SK-N-SH treated with all-trans-retinoic acid at 6 μM for 48 hours (cell line): ENCODE measurements at regions not wholly inside any gene's neighbourhood (a gene's known extent, or its start where the extent isn't known, plus 50 kb on each side); places are given as distances from the start of the nearest gene placed in this dataset.

ENCODE experiments used
- ATAC-seq: fragments of 200-7000 bp; cut with Tn5 transposase; 3 replicates; pipeline ENCODE4 v1.9.1; 2020; ENCODE audit warnings: mild to moderate bottlenecking, moderate library complexity
- BACH2 ChIP-seq: fragments of 250-450 bp; sonication (Bioruptor Pico); IDR thresholded peaks from 2 replicates; pipeline ENCODE4 v1.9.0; 2021; ENCODE audit warnings: mild to moderate bottlenecking, borderline replicate concordance
- CREB5 ChIP-seq: fragments of 250-450 bp; sonication (Bioruptor Pico); IDR thresholded peaks from 2 replicates; pipeline ENCODE4 v1.5.1; 2020; ENCODE audit warnings: low read depth, mild to moderate bottlenecking, moderate library complexity
- CSDC2 ChIP-seq: fragments of 250-450 bp; sonication (Bioruptor Pico); IDR thresholded peaks from 2 replicates; pipeline ENCODE4 v1.5.0; 2020; ENCODE audit warnings: mild to moderate bottlenecking, moderate library complexity
- ESRRG ChIP-seq: fragments of 250-450 bp; sonication (Bioruptor Pico); IDR thresholded peaks from 2 replicates; pipeline ENCODE4 v1.6.1; 2021; ENCODE audit warnings: mild to moderate bottlenecking
- GLIS3 ChIP-seq: fragments of 250-450 bp; sonication (Bioruptor Pico); IDR thresholded peaks from 2 replicates; pipeline ENCODE4 v1.5.0; 2020; ENCODE audit warnings: mild to moderate bottlenecking, moderate library complexity
- ISL1 ChIP-seq: fragments of 250-450 bp; sonication (Bioruptor Pico); IDR thresholded peaks from 2 replicates; pipeline ENCODE4 v2.1.2; 2022; ENCODE audit warnings: mild to moderate bottlenecking, moderate library complexity
- PATZ1 ChIP-seq: fragments of 250-450 bp; sonication (Bioruptor Pico); IDR thresholded peaks from 2 replicates; pipeline ENCODE4 v1.8.0; 2020; ENCODE audit warnings: mild to moderate bottlenecking, moderate library complexity, borderline replicate concordance
- POU6F1 ChIP-seq: fragments of 250-450 bp; sonication (Bioruptor Pico); IDR thresholded peaks from 2 replicates; pipeline ENCODE4 v1.8.0; 2021; ENCODE audit warnings: low read depth, mild to moderate bottlenecking, moderate library complexity, borderline replicate concordance
- PPARA ChIP-seq: fragments of 250-450 bp; sonication (Bioruptor Pico); IDR thresholded peaks from 2 replicates; pipeline ENCODE4 v1.5.0; 2020; ENCODE audit warnings: mild to moderate bottlenecking, borderline replicate concordance
- RARB ChIP-seq: fragments of 250-450 bp; sonication (Bioruptor Pico); IDR thresholded peaks from 2 replicates; pipeline ENCODE4 v1.8.0; 2021; ENCODE audit warnings: mild to moderate bottlenecking, moderate library complexity
- SNAI2 ChIP-seq: fragments of 250-450 bp; sonication (Bioruptor Pico); IDR thresholded peaks from 2 replicates; pipeline ENCODE4 v1.5.0; 2020; ENCODE audit warnings: mild to moderate bottlenecking, moderate library complexity
- TOX ChIP-seq: fragments of 250-450 bp; sonication (Bioruptor Pico); IDR thresholded peaks from 2 replicates; pipeline ENCODE4 v1.8.0; 2021; ENCODE audit warnings: mild to moderate bottlenecking, moderate library complexity, borderline replicate concordance
- TSHZ2 ChIP-seq: fragments of 250-450 bp; sonication (Bioruptor Pico); IDR thresholded peaks from 2 replicates; pipeline ENCODE4 v1.5.0; 2020; ENCODE audit warnings: mild to moderate bottlenecking, moderate library complexity
- ZC3H10 ChIP-seq: fragments of 250-450 bp; sonication (Bioruptor Pico); IDR thresholded peaks from 2 replicates; pipeline ENCODE4 v1.5.1; 2021; ENCODE audit warnings: mild to moderate bottlenecking, moderate library complexity
- ZFP3 ChIP-seq: fragments of 250-450 bp; sonication (Bioruptor Pico); IDR thresholded peaks from 2 replicates; pipeline ENCODE4 v1.5.0; 2020; ENCODE audit warnings: mild to moderate bottlenecking, moderate library complexity
- ZFP30 ChIP-seq: fragments of 450-650 bp; formaldehyde crosslinking; IDR thresholded peaks from 2 replicates; pipeline ENCODE4 v1.5.0; 2022; ENCODE audit warnings: mild to moderate bottlenecking, moderate library complexity
- ZNF565 ChIP-seq: fragments of 450-650 bp; formaldehyde crosslinking; conservative IDR thresholded peaks from 2 replicates; pipeline ENCODE4 v1.5.0; 2020; ENCODE audit warnings: low read depth, mild to moderate bottlenecking, moderate library complexity
- ZNF70 ChIP-seq: fragments of 450-650 bp; formaldehyde crosslinking; IDR thresholded peaks from 2 replicates; pipeline ENCODE4 v1.5.0; 2020; ENCODE audit warnings: mild to moderate bottlenecking, moderate library complexity
- ZNF8 ChIP-seq: fragments of 450-650 bp; formaldehyde crosslinking; IDR thresholded peaks from 2 replicates; pipeline ENCODE4 v1.5.0; 2020; ENCODE audit warnings: mild to moderate bottlenecking, moderate library complexity

GRCh38 chr7:123351516-123352505 lies 152.0 kb upstream of the SLC13A1 start:
- no peak for ATAC-seq

GRCh38 chr7:123351027-123351426 lies 151.3 kb upstream of the SLC13A1 start:
- no peak for TF ChIP-seq PATZ1
- no peak for TF ChIP-seq PPARA (CRISPR knock-in tag)
- no peak for TF ChIP-seq TSHZ2 (CRISPR knock-in tag)
- TF ChIP-seq ISL1: no peak
- TF ChIP-seq ZNF70 (CRISPR knock-in tag): no peak
- TF ChIP-seq POU6F1 (CRISPR knock-in tag): no peak
- no peak for TF ChIP-seq SNAI2 (CRISPR knock-in tag)
- no peak for TF ChIP-seq ZNF565
- no peak for TF ChIP-seq GLIS3 (CRISPR knock-in tag)
- TF ChIP-seq CREB5 (CRISPR knock-in tag): no peak
- TF ChIP-seq RARB (CRISPR knock-in tag): no peak
- no peak for TF ChIP-seq ESRRG (CRISPR knock-in tag)
- no peak for TF ChIP-seq ZNF8
- TF ChIP-seq ZC3H10: no peak
- no peak for TF ChIP-seq ZFP3 (CRISPR knock-in tag)
- TF ChIP-seq TOX (CRISPR knock-in tag): no peak
- TF ChIP-seq, all 23 proteins: peak for 0
- no peak for ATAC-seq

More at GRCh38 chr7:123351516-123352505, 152.0 kb upstream of the SLC13A1 start:
- TF ChIP-seq SNAI2 (CRISPR knock-in tag): no peak
- no peak for TF ChIP-seq TSHZ2 (CRISPR knock-in tag)
- no peak for TF ChIP-seq GLIS3 (CRISPR knock-in tag)
- no peak for TF ChIP-seq ZNF565
- TF ChIP-seq ESRRG (CRISPR knock-in tag): no peak
- no peak for TF ChIP-seq CREB5 (CRISPR knock-in tag)
- no peak for TF ChIP-seq BACH2
- no peak for TF ChIP-seq CSDC2 (CRISPR knock-in tag)
- no peak for TF ChIP-seq ZFP30 (CRISPR knock-in tag)
- TF ChIP-seq TOX (CRISPR knock-in tag): no peak
- TF ChIP-seq PPARA (CRISPR knock-in tag): no peak
- no peak for TF ChIP-seq ZNF70 (CRISPR knock-in tag)
